DND-41 (cell line): ENCODE measurements at regions not wholly inside any gene's neighbourhood (a gene's known extent, or its start where the extent isn't known, plus 50 kb on each side); places are given as distances from the start of the nearest gene placed in this dataset.

Experiments used
- CTCF ChIP-seq: IDR thresholded peaks from 2 replicates; pipeline ENCODE4 v1.5.1; 2012; ENCODE audit warnings: borderline replicate concordance, low read length, moderate library complexity, mild to moderate bottlenecking; ENCODE audit not compliant: poor library complexity, severe bottlenecking; ENCODE audit errors: extremely low read depth
- EZH2 ChIP-seq: IDR thresholded peaks from 3 replicates; pipeline ENCODE4 v1.6.1; 2012; ENCODE audit warnings: borderline replicate concordance, low read depth, mild to moderate bottlenecking, moderate library complexity, low read length, inconsistent platforms; ENCODE audit not compliant: severe bottlenecking

GRCh38 chr4:177119021-177119471 is 190.6 kb upstream of the NEIL3 start:
- TF ChIP-seq EZH2: no peak
- TF ChIP-seq CTCF: no peak
